Vagina (tissue), 2 donors: ENCODE measurements at regions not wholly inside any gene's neighbourhood (a gene's known extent, or its start where the extent isn't known, plus 50 kb on each side); places are given as distances from the start of the nearest gene placed in this dataset.

Experiments
- CTCF ChIP-seq, 3 experiments: fragments of 450-650 bp in 2 of 3; fragments of 200-600 bp in 1 of 3; sonication (generic) in 1 of 3; IDR thresholded peaks; one replicate each; pipeline ENCODE4 v1.5.1; 2017 to 2019; ENCODE audit warnings: antibody characterized with exemption in 3 of 3, mild to moderate bottlenecking in 2 of 3, moderate library complexity in 2 of 3
- POLR2A ChIP-seq, 2 donors: fragments of 450-650 bp; IDR thresholded peaks; one replicate each; pipeline ENCODE4 v1.6.1; 2017; ENCODE audit warnings: antibody characterized with exemption in 2 of 2, mild to moderate bottlenecking in 2 of 2, moderate library complexity in 2 of 2

DNA sequence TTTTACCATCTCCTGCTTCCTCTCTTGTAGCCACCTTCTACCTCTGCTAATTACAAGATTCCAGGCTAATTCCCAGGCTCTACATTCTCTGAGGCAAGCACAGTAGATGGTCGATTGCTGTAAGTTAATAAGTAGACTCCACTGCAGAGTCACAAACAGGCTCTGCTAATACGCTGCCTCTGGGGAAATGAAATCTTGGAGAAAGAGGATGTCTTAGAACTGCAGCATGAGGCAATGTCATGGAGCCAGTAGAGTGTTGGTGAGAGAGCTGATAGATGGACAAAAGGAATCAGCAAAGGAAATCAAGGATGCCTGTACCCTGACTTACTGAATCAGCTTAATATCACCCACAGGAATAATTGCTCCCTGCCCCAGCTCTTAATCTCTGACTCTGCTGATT lies 1260.3 kb downstream of the XPNPEP1 start:
- TF ChIP-seq CTCF (IDR thresholded peaks at IDR 0.05) (no peak), POLR2A (IDR thresholded peaks at IDR 0.05) (no peak)
